NCI-H1417 (cell line): ENCODE measurements at regions not wholly inside any gene's neighbourhood (a gene's known extent, or its start where the extent isn't known, plus 50 kb on each side); places are given as distances from the start of the nearest gene placed in this dataset.

Source experiments
- DNase-seq, 3 experiments: peaks; one replicate each; lab custom pipeline; 2025; lab: John Stamatoyannopoulos, UW

GRCh38 chr6:98463038-98464000 is 371.1 kb upstream of the POU3F2 start:
- DNase-seq = peak; percentile 63 to 90 (median 71)

DNA sequence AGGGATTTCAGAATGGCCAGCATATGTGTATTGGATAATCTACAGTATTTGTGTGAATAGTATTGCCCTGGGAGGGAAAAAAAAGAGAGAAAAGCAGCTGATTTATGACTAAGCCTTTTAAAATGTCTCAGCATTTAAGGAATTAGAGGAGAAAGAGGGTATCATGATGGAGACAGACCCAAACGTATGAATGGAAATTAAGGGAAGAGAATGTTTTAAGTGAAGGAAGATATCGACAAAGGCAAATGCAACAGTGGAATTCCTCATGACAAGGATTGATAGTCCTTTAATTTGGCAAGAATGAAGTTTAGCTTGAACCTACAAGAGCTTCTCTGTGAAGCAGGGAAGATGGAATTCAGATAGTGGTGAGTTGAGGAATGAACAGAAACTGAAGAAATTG is 367.3 kb upstream of the POU3F2 start:
- DNase-seq = no peak

DNA sequence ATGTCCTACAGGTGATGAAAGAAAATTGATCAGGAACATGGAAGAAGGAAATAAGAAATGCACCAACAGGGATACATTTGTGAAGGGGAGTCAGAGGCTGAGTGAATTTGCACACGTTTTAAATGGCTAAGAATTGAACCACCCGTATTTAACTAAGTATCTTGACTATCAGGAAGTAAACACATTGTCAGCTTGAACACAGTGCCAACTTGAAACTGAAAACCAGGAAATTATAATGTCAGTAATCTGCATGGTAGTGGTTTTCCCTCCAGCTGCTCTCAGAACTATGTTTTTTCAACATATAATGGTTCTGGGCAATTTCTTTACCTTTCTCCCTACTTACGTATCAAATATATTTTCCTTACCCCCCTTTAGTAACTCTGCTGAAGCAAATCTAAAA is 366.5 kb upstream of the POU3F2 start:
- no peak for DNase-seq

DNA sequence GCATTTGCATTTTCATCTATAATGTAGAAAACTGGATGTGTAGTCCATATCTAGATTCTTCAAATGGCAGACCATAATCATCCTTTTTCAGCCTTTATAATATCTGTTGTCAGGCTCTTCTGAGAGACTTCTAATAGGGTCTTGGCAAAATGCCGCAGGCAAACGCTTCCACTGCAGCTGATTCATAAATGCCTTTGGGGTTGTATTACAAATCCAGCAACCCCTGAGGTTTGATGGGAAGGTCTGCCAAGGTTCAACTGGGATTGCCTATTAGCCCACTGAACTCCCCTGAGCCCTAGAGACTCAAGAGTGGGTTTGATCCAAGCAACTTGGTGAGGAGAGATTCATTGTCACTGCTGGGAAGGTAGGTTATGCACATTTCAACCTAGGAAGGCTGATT is 365.2 kb upstream of the POU3F2 start:
- no peak for DNase-seq

- no peak for DNase-seq
These were observed 363.6 kb upstream of the POU3F2 start for GRCh38 chr6:98470821-98471220.

- DNase-seq = no peak
These were observed 362.9 kb upstream of the POU3F2 start for GRCh38 chr6:98471444-98471843.

DNA sequence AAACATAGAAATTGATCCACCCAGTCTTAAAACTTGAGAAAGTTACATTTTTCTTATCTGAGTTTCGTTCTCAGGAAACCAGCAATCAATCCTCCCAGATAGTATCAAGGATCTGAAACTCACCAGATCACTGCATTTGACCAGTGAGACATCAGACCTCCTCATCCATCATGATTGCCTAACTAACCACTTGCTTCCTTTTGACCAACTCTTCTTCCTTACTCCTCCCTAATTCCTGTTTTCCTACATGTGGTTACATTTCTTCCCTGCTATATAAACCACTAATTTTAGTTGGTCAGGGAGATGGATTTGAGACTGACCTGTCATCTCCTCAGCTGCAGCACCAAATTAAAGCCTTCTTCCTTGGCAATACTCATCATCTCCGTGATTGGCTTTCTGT is 357.1 kb upstream of the POU3F2 start:
- no peak for DNase-seq

- no peak for DNase-seq
These were observed 349.7 kb upstream of the POU3F2 start for GRCh38 chr6:98484696-98485095.

DNA sequence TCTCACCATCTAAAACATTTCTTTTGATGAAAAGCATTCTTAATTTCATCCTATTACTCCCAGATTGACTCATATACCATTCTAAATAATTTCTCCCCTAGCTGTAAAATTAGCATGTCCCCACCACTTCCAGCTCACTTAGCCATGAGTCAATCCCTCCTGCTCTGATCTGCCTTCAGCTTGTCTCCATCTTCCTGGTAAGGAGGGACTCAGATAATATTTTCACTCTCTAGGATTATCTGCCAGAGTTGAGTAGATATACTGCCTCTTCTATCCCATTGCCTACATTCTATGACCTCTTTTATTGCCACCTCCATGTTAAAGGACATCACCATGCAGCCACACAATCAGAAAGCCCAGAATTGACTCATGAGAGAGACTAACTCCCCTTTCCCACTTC is 348.8 kb upstream of the POU3F2 start:
- DNase-seq = no peak

- peak in 1 of 3 experiments; percentile 20 for DNase-seq
These were observed 348.3 kb upstream of the POU3F2 start for GRCh38 chr6:98486057-98486456.

- DNase-seq = peak in 1 of 3 experiments; percentile 9
These were observed 346.8 kb upstream of the POU3F2 start for GRCh38 chr6:98487612-98488011.

GRCh38 chr6:98498144-98498775 is 336.1 kb upstream of the POU3F2 start:
- DNase-seq = peak in 1 of 3 experiments; percentile 10

DNA sequence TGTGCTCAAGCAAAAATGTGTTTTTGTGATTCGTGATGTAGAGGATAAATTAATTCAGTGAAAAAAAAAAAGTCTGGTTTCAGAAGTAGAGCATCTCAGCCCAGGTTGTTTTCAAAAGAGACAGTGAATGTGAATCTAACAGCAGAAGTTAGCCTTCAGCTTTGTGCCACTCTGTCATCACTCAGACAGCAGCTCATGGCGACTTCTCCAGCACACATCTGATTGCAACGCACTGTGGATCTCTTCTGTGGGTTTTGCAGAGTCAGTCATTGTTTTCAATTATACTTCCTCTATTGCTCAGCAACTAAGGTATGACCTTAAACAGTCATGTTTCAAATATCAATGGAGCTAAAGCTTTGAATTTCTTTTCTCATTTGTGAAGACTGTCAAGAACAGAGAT is 335.5 kb upstream of the POU3F2 start:
- DNase-seq = no peak

GRCh38 chr6:98514073-98514720 is 320.2 kb upstream of the POU3F2 start:
- DNase-seq = peak in 2 of 3 experiments; percentile 40 to 60

GRCh38 chr6:98514796-98515195 is 319.6 kb upstream of the POU3F2 start:
- peak in 2 of 3 experiments; percentile 41 to 90 for DNase-seq

GRCh38 chr6:98516206-98516605 is 318.2 kb upstream of the POU3F2 start:
- DNase-seq = peak; percentile 11 to 52 (median 24)

- peak in 1 of 3 experiments; percentile 45 for DNase-seq
These were observed 317.5 kb upstream of the POU3F2 start for GRCh38 chr6:98516866-98517265.

- DNase-seq = peak in 1 of 3 experiments; percentile 46
These were observed 308.5 kb upstream of the POU3F2 start for GRCh38 chr6:98525860-98526259.

DNA sequence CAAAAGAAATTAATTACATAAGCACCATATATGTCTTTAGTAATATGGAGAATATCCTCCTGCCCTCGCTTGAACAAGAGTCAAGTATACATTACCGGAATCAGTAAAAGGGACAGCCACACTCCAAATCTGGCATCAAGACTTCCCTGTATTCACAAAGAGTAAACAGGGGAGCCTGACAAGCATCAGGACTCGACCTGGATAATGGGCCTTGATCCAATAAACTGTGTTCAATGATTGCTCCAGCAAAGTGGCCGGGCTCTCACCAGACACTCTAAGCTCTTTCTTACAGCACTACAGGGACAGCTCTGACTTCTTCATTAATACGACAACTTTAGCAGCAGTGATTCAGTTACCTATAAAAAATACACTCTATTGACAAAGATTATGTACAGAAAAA is 307.9 kb upstream of the POU3F2 start:
- peak in 2 of 3 experiments; percentile 8 to 23 for DNase-seq

GRCh38 chr6:98529364-98529763 is 305.0 kb upstream of the POU3F2 start:
- DNase-seq = no peak

GRCh38 chr6:98530732-98531131 is 303.6 kb upstream of the POU3F2 start:
- DNase-seq = no peak

DNA sequence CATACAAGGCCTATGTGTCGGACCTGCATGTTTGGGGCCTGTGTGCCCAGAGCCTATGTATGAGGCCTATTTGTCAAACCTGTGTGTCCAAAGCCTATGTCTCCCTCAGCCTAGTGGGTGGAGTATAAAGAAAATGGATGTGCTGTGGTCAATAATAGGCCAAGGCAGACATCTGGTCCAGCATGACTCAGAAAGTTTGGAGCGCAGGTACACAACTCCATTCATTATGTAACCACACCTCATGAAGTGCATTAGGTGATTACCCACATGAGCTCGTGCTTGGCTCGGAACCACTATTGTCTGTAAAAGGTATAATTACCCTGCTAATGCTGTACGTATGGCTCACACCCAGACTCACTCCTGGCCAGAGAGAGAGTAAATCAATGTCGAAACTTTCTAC is 302.4 kb upstream of the POU3F2 start:
- no peak for DNase-seq

GRCh38 chr6:98539741-98540140 is 294.6 kb upstream of the POU3F2 start:
- peak in 1 of 3 experiments; percentile 44 for DNase-seq
